ENCODE measurements at regions not wholly inside any gene's neighbourhood (a gene's known extent, or its start where the extent isn't known, plus 50 kb on each side); places are given as distances from the start of the nearest gene placed in this dataset.

GRCh38 chr18:11316546-11316945 is 167.2 kb upstream of the PIEZO2 start:
- DNase-seq (ENCODE audit: low spot score) = no peak
- ATAC-seq (ENCODE audit: low read depth) = no peak
- H3K9me3 ChIP-seq (ENCODE audit: severe bottlenecking) = no peaks in the 10 kb centered on the region
- TF ChIP-seq CTCF (IDR thresholded peaks at IDR 0.05; ENCODE audit: poor library complexity, severe bottlenecking) = no peak
- no peak overlapping the region for H3K4me3 ChIP-seq (ENCODE audit: severe bottlenecking)
- no peaks in the 10 kb centered on the region for H3K4me1 ChIP-seq (ENCODE audit: insufficient read depth, poor library complexity, severe bottlenecking)
- H3K27ac ChIP-seq (ENCODE audit: poor library complexity, severe bottlenecking) = no peak overlapping the region
- H3K27me3 ChIP-seq (ENCODE audit: insufficient read depth, poor library complexity, severe bottlenecking) = peaks cover 16% of the 10 kb centered on the region
- H3K36me3 ChIP-seq (ENCODE audit: low read depth) = no peaks in the 10 kb centered on the region

- Histone ChIP-seq H3K36me3 (ENCODE audit: low read depth) (no peaks in the 10 kb centered on the region), H3K9me3 (ENCODE audit: severe bottlenecking) (no peaks in the 10 kb centered on the region), H3K27ac (ENCODE audit: poor library complexity, severe bottlenecking) (no peak overlapping the region), H3K27me3 (ENCODE audit: insufficient read depth, poor library complexity, severe bottlenecking) (peaks cover 4% of the 10 kb centered on the region), H3K4me3 (ENCODE audit: severe bottlenecking) (no peak overlapping the region), H3K4me1 (ENCODE audit: insufficient read depth, poor library complexity, severe bottlenecking) (no peaks in the 10 kb centered on the region)
- ATAC-seq (ENCODE audit: low read depth) (peak; percentile 67; the same call in 2 of the 3 replicates), DNase-seq (ENCODE audit: low spot score) (no peak)
- TF ChIP-seq CTCF (IDR thresholded peaks at IDR 0.05; ENCODE audit: poor library complexity, severe bottlenecking) = peak; percentile 79
Observed at GRCh38 chr18:11310476-11311086, 161.2 kb upstream of the PIEZO2 start.

- H3K27me3 ChIP-seq (ENCODE audit: insufficient read depth, poor library complexity, severe bottlenecking) = no peaks in the 10 kb centered on the region
- no peak for ATAC-seq (ENCODE audit: low read depth)
- H3K9me3 ChIP-seq (ENCODE audit: severe bottlenecking) = no peaks in the 10 kb centered on the region
- H3K4me1 ChIP-seq (ENCODE audit: insufficient read depth, poor library complexity, severe bottlenecking) = no peaks in the 10 kb centered on the region
- H3K27ac ChIP-seq (ENCODE audit: poor library complexity, severe bottlenecking) = no peak overlapping the region
- no peak overlapping the region for H3K4me3 ChIP-seq (ENCODE audit: severe bottlenecking)
- H3K36me3 ChIP-seq (ENCODE audit: low read depth) = no peaks in the 10 kb centered on the region
- no peak for TF ChIP-seq CTCF (IDR thresholded peaks at IDR 0.05; ENCODE audit: poor library complexity, severe bottlenecking)
- DNase-seq (ENCODE audit: low spot score) = no peak
Observed at GRCh38 chr18:11309172-11309571, 159.8 kb upstream of the PIEZO2 start.

- no peak for ATAC-seq (ENCODE audit: low read depth)
- Histone ChIP-seq H3K27me3 (ENCODE audit: insufficient read depth, poor library complexity, severe bottlenecking) (no peaks in the 10 kb centered on the region), H3K36me3 (ENCODE audit: low read depth) (no peaks in the 10 kb centered on the region), H3K9me3 (ENCODE audit: severe bottlenecking) (no peaks in the 10 kb centered on the region), H3K27ac (ENCODE audit: poor library complexity, severe bottlenecking) (no peak overlapping the region), H3K4me1 (ENCODE audit: insufficient read depth, poor library complexity, severe bottlenecking) (no peaks in the 10 kb centered on the region), H3K4me3 (ENCODE audit: severe bottlenecking) (no peak overlapping the region)
- no peak for TF ChIP-seq CTCF (IDR thresholded peaks at IDR 0.05; ENCODE audit: poor library complexity, severe bottlenecking)
- no peak for DNase-seq (ENCODE audit: low spot score)
Observed at GRCh38 chr18:11308499-11308898, 159.1 kb upstream of the PIEZO2 start.

GRCh38 chr18:11307716-11308115 is 158.3 kb upstream of the PIEZO2 start:
- H3K4me3 ChIP-seq (ENCODE audit: severe bottlenecking) = no peak overlapping the region
- no peaks in the 10 kb centered on the region for H3K27me3 ChIP-seq (ENCODE audit: insufficient read depth, poor library complexity, severe bottlenecking)
- DNase-seq (ENCODE audit: low spot score) (no peak), ATAC-seq (ENCODE audit: low read depth) (no peak)
- no peak for TF ChIP-seq CTCF (IDR thresholded peaks at IDR 0.05; ENCODE audit: poor library complexity, severe bottlenecking)
- H3K36me3 ChIP-seq (ENCODE audit: low read depth) = no peaks in the 10 kb centered on the region
- H3K4me1 ChIP-seq (ENCODE audit: insufficient read depth, poor library complexity, severe bottlenecking) = no peaks in the 10 kb centered on the region
- H3K9me3 ChIP-seq (ENCODE audit: severe bottlenecking) = no peaks in the 10 kb centered on the region
- no peak overlapping the region for H3K27ac ChIP-seq (ENCODE audit: poor library complexity, severe bottlenecking)
